Sigmoid colon (tissue), 4 donors: ENCODE measurements at regions not wholly inside any gene's neighbourhood (a gene's known extent, or its start where the extent isn't known, plus 50 kb on each side); places are given as distances from the start of the nearest gene placed in this dataset.

Experiments
- CTCF ChIP-seq, 4 experiments: fragments of 450-650 bp in 3 of 4; fragments of 200-600 bp in 1 of 4; IDR thresholded peaks; one replicate each; pipeline ENCODE4 v1.5.1; 2016 to 2019; ENCODE audit warnings: antibody characterized with exemption in 4 of 4, mild to moderate bottlenecking in 3 of 4, moderate library complexity in 2 of 4
- EP300 ChIP-seq, 4 donors: sonication (generic); formaldehyde crosslinking; IDR thresholded peaks; one replicate each; pipeline ENCODE4 v1.6.1; 2017; ENCODE audit warnings: antibody characterized with exemption in 4 of 4
- POLR2A ChIP-seq, 2 donors: fragments of 450-650 bp; IDR thresholded peaks; one replicate each; pipeline ENCODE4 v1.6.1; 2016; ENCODE audit warnings: antibody characterized with exemption in 2 of 2, mild to moderate bottlenecking in 2 of 2, moderate library complexity in 2 of 2
- POLR2AphosphoS5 ChIP-seq, 4 donors: sonication (generic); formaldehyde crosslinking; IDR thresholded peaks; one replicate each; pipeline ENCODE4 v1.6.1; 2017; ENCODE audit warnings: antibody characterized with exemption in 4 of 4

- TF ChIP-seq CTCF (IDR thresholded peaks at IDR 0.05) (no peak), POLR2A (IDR thresholded peaks at IDR 0.05) (no peak), EP300 (IDR thresholded peaks at IDR 0.05) (no peak), POLR2AphosphoS5 (IDR thresholded peaks at IDR 0.05) (no peak)
Measured at GRCh38 chr4:79044141-79044659, 105.0 kb upstream of the PAQR3 start.
